Caco-2 (cell line): ENCODE measurements at regions not wholly inside any gene's neighbourhood (a gene's known extent, or its start where the extent isn't known, plus 50 kb on each side); places are given as distances from the start of the nearest gene placed in this dataset.

ENCODE experiments used
- BruUV-seq: library from RNA; stranded (reverse); fragments of 400-500 nt; replicated peaks from 2 replicates; lab custom pipeline; 2021; lab: Mats Ljungman, UMichigan
- CTCF ChIA-PET: fragments of 300-600 bp; sonication (Branson Sonifier 250); formaldehyde crosslinking; loops from one replicate; lab custom pipeline; 2022; ENCODE audit warnings: antibody characterized with exemption; lab: Charles Lee
- POLR2A ChIA-PET: fragments of 300-600 bp; sonication (Branson Sonifier 250); formaldehyde crosslinking; loops from one replicate; lab custom pipeline; 2022; ENCODE audit warnings: antibody characterized with exemption; lab: Charles Lee
- DNase-seq, 2 experiments: peaks; one replicate each; pipeline versions ENCODE4 v3.0.0 to v3.0.0-alpha.2; 2020 to 2022
- H3K27me3 ChIP-seq: replicated peaks from 2 replicates; pipeline ENCODE4 v1.6.0; 2011; ENCODE audit warnings: low read length; ENCODE audit not compliant: control insufficient read depth, insufficient read depth
- H3K36me3 ChIP-seq: 2 replicates; pipeline ENCODE4 v1.5.1; 2011; ENCODE audit warnings: low read length; ENCODE audit not compliant: control insufficient read depth, insufficient read depth
- H3K4me1 ChIP-seq: fragments of 250-450 bp; sonication (Bioruptor Pico); 2 replicates; pipeline ENCODE4 v1.5.1; 2020; ENCODE audit warnings: mild to moderate bottlenecking
- H3K4me3 ChIP-seq: 2 replicates; pipeline ENCODE4 v1.5.1; 2011; ENCODE audit warnings: low read depth, mild to moderate bottlenecking, control low read depth, low read length
- H3K9me3 ChIP-seq: fragments of 250-450 bp; sonication (Bioruptor Pico); 2 replicates; pipeline ENCODE4 v1.5.1; 2020; ENCODE audit warnings: mild to moderate bottlenecking, moderate library complexity
- H3K27ac Mint-ChIP-seq: one replicate; pipeline ENCODE4 v1.8.0; 2022; ENCODE audit warnings: mixed read lengths; ENCODE audit not compliant: unreplicated experiment
- H3K27me3 Mint-ChIP-seq: one replicate; pipeline ENCODE4 v1.8.0; 2022; ENCODE audit warnings: mixed read lengths; ENCODE audit not compliant: insufficient read depth, unreplicated experiment
- H3K36me3 Mint-ChIP-seq: one replicate; pipeline ENCODE4 v1.8.0; 2022; ENCODE audit warnings: mild to moderate bottlenecking, mixed read lengths; ENCODE audit not compliant: insufficient read depth, unreplicated experiment
- H3K4me1 Mint-ChIP-seq: one replicate; pipeline ENCODE4 v1.8.0; 2022; ENCODE audit warnings: low read depth, mixed read lengths; ENCODE audit not compliant: unreplicated experiment
- H3K4me3 Mint-ChIP-seq: one replicate; pipeline ENCODE4 v1.8.0; 2022; ENCODE audit warnings: mild to moderate bottlenecking, moderate library complexity, mixed read lengths; ENCODE audit not compliant: unreplicated experiment
- H3K9me3 Mint-ChIP-seq: one replicate; pipeline ENCODE4 v1.8.0; 2022; ENCODE audit warnings: mixed read lengths; ENCODE audit not compliant: unreplicated experiment
- intact Hi-C: fragments of 100-400 bp; cut with micrococcal nuclease; formaldehyde crosslinking; loops from one replicate; pipeline ENCODE4 v1.10.0; 2022; ENCODE audit not compliant: unreplicated experiment
- TF ChIP-seq, protein P1 (sequence below), 2 experiments: fragments of 200-600 bp in 1 of 2; IDR thresholded peaks; 1 replicate in 1 of 2; 2 replicates in 1 of 2; pipeline versions ENCODE4 v1.5.1 to v1.8.0; 2011 to 2022; ENCODE audit warnings: antibody characterized with exemption in 1 of 2, control low read depth in 1 of 2, inconsistent platforms in 1 of 2, low read depth in 1 of 2, low read length in 1 of 2, mild to moderate bottlenecking in 1 of 2, moderate library complexity in 1 of 2; ENCODE audit not compliant: insufficient read depth in 1 of 2, severe bottlenecking in 1 of 2, unreplicated experiment in 1 of 2

DNA sequence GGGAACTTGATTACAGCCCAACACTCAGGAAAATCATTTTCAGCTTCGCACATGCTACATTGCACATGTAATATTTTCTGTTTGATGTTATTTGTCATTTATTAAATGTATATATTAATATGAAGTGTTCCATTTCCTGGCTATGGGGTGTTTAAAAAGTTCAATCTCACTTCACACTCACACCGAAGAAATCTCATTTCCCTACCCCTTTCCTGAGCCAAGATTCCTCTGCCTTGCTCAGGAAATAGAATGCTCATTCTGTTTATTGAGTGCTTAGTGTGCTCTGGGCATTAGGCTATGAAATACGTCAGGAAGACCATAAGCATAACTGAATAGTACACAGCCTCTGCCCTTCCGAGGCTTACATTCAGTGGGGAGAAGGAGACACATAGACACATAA, 331.9 kb upstream of the TSHZ3 start:
- H3K4me3 ChIP-seq = no peak overlapping the region
- ChIA-PET POLR2A (no interaction called here), CTCF (no interaction called here)
- H3K4me3 Mint-ChIP-seq = no peak overlapping the region
- no peaks in the 10 kb centered on the region for H3K9me3 ChIP-seq
- H3K9me3 Mint-ChIP-seq = no peaks in the 10 kb centered on the region
- H3K36me3 ChIP-seq = no peaks in the 10 kb centered on the region
- no TSS peak for BruUV-seq
- DNase-seq = no peak
- H3K4me1 ChIP-seq = no peaks in the 10 kb centered on the region
- intact Hi-C loops = loop anchor here (10.0 kb wide), 1 partner anchor 364 kb away; no protein-coding TSS in a partner anchor
- no peaks in the 10 kb centered on the region for H3K4me1 Mint-ChIP-seq
- H3K27ac Mint-ChIP-seq = no peak overlapping the region
- TF ChIP-seq, protein P1, sequence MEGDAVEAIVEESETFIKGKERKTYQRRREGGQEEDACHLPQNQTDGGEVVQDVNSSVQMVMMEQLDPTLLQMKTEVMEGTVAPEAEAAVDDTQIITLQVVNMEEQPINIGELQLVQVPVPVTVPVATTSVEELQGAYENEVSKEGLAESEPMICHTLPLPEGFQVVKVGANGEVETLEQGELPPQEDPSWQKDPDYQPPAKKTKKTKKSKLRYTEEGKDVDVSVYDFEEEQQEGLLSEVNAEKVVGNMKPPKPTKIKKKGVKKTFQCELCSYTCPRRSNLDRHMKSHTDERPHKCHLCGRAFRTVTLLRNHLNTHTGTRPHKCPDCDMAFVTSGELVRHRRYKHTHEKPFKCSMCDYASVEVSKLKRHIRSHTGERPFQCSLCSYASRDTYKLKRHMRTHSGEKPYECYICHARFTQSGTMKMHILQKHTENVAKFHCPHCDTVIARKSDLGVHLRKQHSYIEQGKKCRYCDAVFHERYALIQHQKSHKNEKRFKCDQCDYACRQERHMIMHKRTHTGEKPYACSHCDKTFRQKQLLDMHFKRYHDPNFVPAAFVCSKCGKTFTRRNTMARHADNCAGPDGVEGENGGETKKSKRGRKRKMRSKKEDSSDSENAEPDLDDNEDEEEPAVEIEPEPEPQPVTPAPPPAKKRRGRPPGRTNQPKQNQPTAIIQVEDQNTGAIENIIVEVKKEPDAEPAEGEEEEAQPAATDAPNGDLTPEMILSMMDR (IDR thresholded peaks at IDR 0.05; ENCODE audit: insufficient read depth in 1 of 2, low read depth in 1 of 2, low read length in 1 of 2, severe bottlenecking in 1 of 2, unreplicated experiment in 1 of 2) = no peak
- H3K27me3 Mint-ChIP-seq = peaks cover 20% of the 10 kb centered on the region
- H3K36me3 Mint-ChIP-seq = no peaks in the 10 kb centered on the region
- H3K27me3 ChIP-seq = no peaks in the 10 kb centered on the region; the same call in 1 of the 2 replicates

DNA sequence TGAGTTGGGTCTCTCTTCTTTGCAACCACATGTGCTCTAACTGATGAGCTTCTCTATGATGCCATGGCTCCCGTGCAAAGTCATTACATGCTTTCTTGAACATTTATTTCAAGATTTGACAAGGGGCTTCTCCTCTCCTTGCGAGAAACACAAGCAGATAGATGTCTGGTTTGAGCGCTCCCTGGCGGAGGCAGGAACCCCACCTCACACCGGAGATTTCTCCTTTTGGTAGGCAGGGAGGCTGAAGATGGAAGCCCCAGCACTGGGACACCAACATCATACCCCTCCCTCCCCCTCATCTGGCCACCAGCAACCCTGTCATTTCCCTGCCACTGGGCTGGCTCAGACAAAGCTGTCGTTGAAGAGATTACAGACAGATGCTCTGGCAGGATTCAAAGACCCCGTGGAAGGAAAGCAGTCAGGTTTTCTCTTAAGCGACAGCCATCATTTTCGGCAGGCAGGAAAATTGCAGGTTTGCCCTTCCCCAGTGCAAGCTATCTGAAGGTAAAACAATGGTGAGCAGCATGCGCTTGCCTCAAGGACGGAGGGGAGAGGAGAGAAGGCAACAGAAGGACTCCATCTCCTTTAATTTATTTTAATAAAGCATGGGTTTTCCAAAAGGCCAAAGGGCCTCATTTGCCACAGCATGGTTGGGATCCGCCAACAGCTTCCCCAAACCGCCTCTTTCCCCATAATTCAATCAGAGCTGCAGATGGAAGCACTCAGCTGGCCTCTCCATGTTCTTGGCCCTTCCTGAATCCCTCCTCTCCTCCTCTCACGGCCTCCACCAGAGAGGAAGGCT, 344.1 kb upstream of the TSHZ3 start:
- Histone ChIP-seq H3K36me3 (no peaks in the 10 kb centered on the region), H3K4me3 (no peak overlapping the region), H3K4me1 (no peaks in the 10 kb centered on the region), H3K27me3 (no peaks in the 10 kb centered on the region; the same call in 1 of the 2 replicates), H3K9me3 (no peaks in the 10 kb centered on the region)
- TF ChIP-seq, protein P1 (IDR thresholded peaks at IDR 0.05; ENCODE audit: insufficient read depth in 1 of 2, low read depth in 1 of 2, low read length in 1 of 2, severe bottlenecking in 1 of 2, unreplicated experiment in 1 of 2) = no peak
- no peak overlapping the region for H3K27ac Mint-ChIP-seq
- no peak overlapping the region for H3K4me3 Mint-ChIP-seq
- POLR2A ChIA-PET = no interaction called here
- intact Hi-C loops = no loop called here
- H3K36me3 Mint-ChIP-seq = no peaks in the 10 kb centered on the region
- H3K4me1 Mint-ChIP-seq = no peaks in the 10 kb centered on the region
- CTCF ChIA-PET = no interaction called here
- H3K27me3 Mint-ChIP-seq = peaks cover 10% of the 10 kb centered on the region
- no TSS peak for BruUV-seq
- H3K9me3 Mint-ChIP-seq = no peaks in the 10 kb centered on the region
- no peak for DNase-seq

DNA sequence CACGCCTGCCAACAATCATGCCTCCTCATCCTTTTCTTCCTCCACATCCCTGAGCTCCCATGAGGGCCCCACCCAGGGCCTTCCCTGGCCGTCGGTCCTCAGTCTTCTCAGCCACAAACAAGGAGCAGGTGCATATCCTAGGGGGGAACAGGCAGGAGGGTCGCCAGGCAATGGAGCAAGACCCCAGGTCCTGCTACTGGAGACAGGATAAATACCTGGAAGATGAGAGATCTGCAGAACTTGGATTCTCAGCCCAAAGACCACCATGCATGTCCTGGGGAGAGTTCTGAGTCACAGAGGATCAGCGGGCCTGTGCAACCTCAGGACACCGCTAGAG, 344.7 kb upstream of the TSHZ3 start:
- no peaks in the 10 kb centered on the region for H3K9me3 Mint-ChIP-seq
- H3K4me3 Mint-ChIP-seq = no peak overlapping the region
- intact Hi-C loops = no loop called here
- H3K9me3 ChIP-seq = no peaks in the 10 kb centered on the region
- H3K27me3 ChIP-seq = no peaks in the 10 kb centered on the region; the same call in 1 of the 2 replicates
- ChIA-PET CTCF (no interaction called here), POLR2A (no interaction called here)
- DNase-seq = no peak
- H3K36me3 Mint-ChIP-seq = no peaks in the 10 kb centered on the region
- no peaks in the 10 kb centered on the region for H3K36me3 ChIP-seq
- H3K4me1 ChIP-seq = no peaks in the 10 kb centered on the region
- TF ChIP-seq, protein P1 (IDR thresholded peaks at IDR 0.05; ENCODE audit: insufficient read depth in 1 of 2, low read depth in 1 of 2, low read length in 1 of 2, severe bottlenecking in 1 of 2, unreplicated experiment in 1 of 2) = no peak
- no TSS peak for BruUV-seq
- H3K4me1 Mint-ChIP-seq = no peaks in the 10 kb centered on the region
- H3K27me3 Mint-ChIP-seq = peaks cover 10% of the 10 kb centered on the region
- no peak overlapping the region for H3K27ac Mint-ChIP-seq
- no peak overlapping the region for H3K4me3 ChIP-seq
